Fibroblast of lung (primary cell): ENCODE measurements at regions not wholly inside any gene's neighbourhood (a gene's known extent, or its start where the extent isn't known, plus 50 kb on each side); places are given as distances from the start of the nearest gene placed in this dataset.

Source experiments
- CTCF ChIP-seq, 2 donors: IDR thresholded peaks in 1 of 2; conservative IDR thresholded peaks in 1 of 2; 1 replicate in 1 of 2; 2 replicates in 1 of 2; pipeline ENCODE4 v1.5.1; 2011 to 2012; ENCODE audit warnings: low read length in 2 of 2, control low read depth in 1 of 2, inconsistent platforms in 1 of 2, low read depth in 1 of 2, mild to moderate bottlenecking in 1 of 2
- EZH2 ChIP-seq: IDR thresholded peaks from 2 replicates; pipeline ENCODE4 v1.5.1; 2012; ENCODE audit warnings: low read length, control low read depth, mild to moderate bottlenecking; ENCODE audit errors: missing control alignments

GRCh38 chr3:5840056-5840455 is 652.5 kb downstream of the EDEM1 start:
- TF ChIP-seq EZH2, result no peak
- no peak for TF ChIP-seq CTCF (conservative IDR thresholded peaks at IDR 0.05 in 1 of 2, IDR thresholded peaks at IDR 0.05 in 1 of 2; ENCODE audit: low read depth in 1 of 2, low read length in 2 of 2)
